A673 (cell line): ENCODE measurements at regions not wholly inside any gene's neighbourhood (a gene's known extent, or its start where the extent isn't known, plus 50 kb on each side); places are given as distances from the start of the nearest gene placed in this dataset.

Experiments used
- EZH2 ChIP-seq: fragments of 200-600 bp; sonication (generic); IDR thresholded peaks from 2 replicates; pipeline ENCODE4 v1.6.1; 2017; ENCODE audit warnings: borderline replicate concordance, low read depth, mild to moderate bottlenecking, mixed read lengths, antibody characterized with exemption, low read length; ENCODE audit not compliant: poor library complexity, severe bottlenecking
- TF ChIP-seq, protein P1 (sequence below): fragments of 300-800, 200-600 bp; sonication (generic); conservative IDR thresholded peaks from 2 replicates; pipeline ENCODE4 v1.5.1; 2017; ENCODE audit warnings: low read depth, mild to moderate bottlenecking, antibody characterized with exemption, low read length, moderate library complexity, mixed read lengths

- TF ChIP-seq, protein P1, sequence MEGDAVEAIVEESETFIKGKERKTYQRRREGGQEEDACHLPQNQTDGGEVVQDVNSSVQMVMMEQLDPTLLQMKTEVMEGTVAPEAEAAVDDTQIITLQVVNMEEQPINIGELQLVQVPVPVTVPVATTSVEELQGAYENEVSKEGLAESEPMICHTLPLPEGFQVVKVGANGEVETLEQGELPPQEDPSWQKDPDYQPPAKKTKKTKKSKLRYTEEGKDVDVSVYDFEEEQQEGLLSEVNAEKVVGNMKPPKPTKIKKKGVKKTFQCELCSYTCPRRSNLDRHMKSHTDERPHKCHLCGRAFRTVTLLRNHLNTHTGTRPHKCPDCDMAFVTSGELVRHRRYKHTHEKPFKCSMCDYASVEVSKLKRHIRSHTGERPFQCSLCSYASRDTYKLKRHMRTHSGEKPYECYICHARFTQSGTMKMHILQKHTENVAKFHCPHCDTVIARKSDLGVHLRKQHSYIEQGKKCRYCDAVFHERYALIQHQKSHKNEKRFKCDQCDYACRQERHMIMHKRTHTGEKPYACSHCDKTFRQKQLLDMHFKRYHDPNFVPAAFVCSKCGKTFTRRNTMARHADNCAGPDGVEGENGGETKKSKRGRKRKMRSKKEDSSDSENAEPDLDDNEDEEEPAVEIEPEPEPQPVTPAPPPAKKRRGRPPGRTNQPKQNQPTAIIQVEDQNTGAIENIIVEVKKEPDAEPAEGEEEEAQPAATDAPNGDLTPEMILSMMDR: no peak
- no peak for TF ChIP-seq EZH2
These were observed 166.3 kb downstream of the MYCN start for GRCh38 chr2:16106619-16107018.
